OCI-LY1 (cell line): ENCODE measurements at regions not wholly inside any gene's neighbourhood (a gene's known extent, or its start where the extent isn't known, plus 50 kb on each side); places are given as distances from the start of the nearest gene placed in this dataset.

Source experiments
- CTCF ChIP-seq: fragments of 200-600 bp; sonication (generic), shearing (Covaris generic); IDR thresholded peaks from 2 replicates; pipeline ENCODE4 v1.5.1; 2017; ENCODE audit warnings: mild to moderate bottlenecking, antibody characterized with exemption, low read length, moderate library complexity, mixed read lengths
- EZH2 ChIP-seq: fragments of 200-600 bp; sonication (generic), shearing (Covaris generic); IDR thresholded peaks from 2 replicates; pipeline ENCODE4 v1.8.0; 2017; ENCODE audit warnings: borderline replicate concordance, mixed run types, mild to moderate bottlenecking, antibody characterized with exemption, low read length, moderate library complexity, mixed read lengths

GRCh38 chr3:110679285-110679684, 392.3 kb upstream of the NECTIN3 start:
- TF ChIP-seq CTCF (no peak), EZH2 (no peak)
